Suprapubic skin (tissue), 4 donors: ENCODE measurements at regions not wholly inside any gene's neighbourhood (a gene's known extent, or its start where the extent isn't known, plus 50 kb on each side); places are given as distances from the start of the nearest gene placed in this dataset.
A peak's percentile ranks its signal among the peaks of the same experiment; 100 is the strongest.
"Not testable (repeated sequence)": the region's sequence is repeated elsewhere in the genome, so short reads cannot be mapped to it uniquely, and the experiment has no call there.

ENCODE experiments used
- DNase-seq, 2 donors: peaks; one replicate each; pipeline ENCODE4 v3.0.0-alpha.2; 2019; ENCODE audit warnings: low spot score in 2 of 2
- H3K27ac ChIP-seq: fragments of 200-600 bp; sonication (generic); one replicate; pipeline ENCODE4 v1.5.1; 2019
- H3K27me3 ChIP-seq: fragments of 200-600 bp; sonication (generic); one replicate; pipeline ENCODE4 v1.5.1; 2019
- H3K36me3 ChIP-seq: fragments of 200-600 bp; sonication (generic); one replicate; pipeline ENCODE4 v1.5.1; 2019
- H3K4me1 ChIP-seq: fragments of 200-600 bp; sonication (generic); one replicate; pipeline ENCODE4 v1.5.1; 2019
- H3K4me3 ChIP-seq: fragments of 200-600 bp; sonication (generic); one replicate; pipeline ENCODE4 v1.5.1; 2019; ENCODE audit warnings: mild to moderate bottlenecking
- H3K9me3 ChIP-seq: fragments of 200-600 bp; sonication (generic); one replicate; pipeline ENCODE4 v1.5.1; 2019
- CTCF ChIP-seq, 2 donors: fragments of 200-600 bp in 1 of 2; fragments of 450-650 bp in 1 of 2; sonication (generic) in 1 of 2; IDR thresholded peaks; one replicate each; pipeline ENCODE4 v1.5.1; 2016 to 2019; ENCODE audit warnings: antibody characterized with exemption in 2 of 2, mild to moderate bottlenecking in 1 of 2, moderate library complexity in 1 of 2
- EP300 ChIP-seq: sonication (generic); formaldehyde crosslinking; IDR thresholded peaks from one replicate; pipeline ENCODE4 v1.6.1; 2017; ENCODE audit warnings: antibody characterized with exemption
- POLR2A ChIP-seq, 2 donors: fragments of 450-650 bp; IDR thresholded peaks; one replicate each; pipeline ENCODE4 v1.6.1; 2017; ENCODE audit warnings: antibody characterized with exemption in 2 of 2, mild to moderate bottlenecking in 2 of 2, moderate library complexity in 2 of 2
- POLR2AphosphoS5 ChIP-seq, 3 donors: sonication (generic); formaldehyde crosslinking; IDR thresholded peaks; one replicate each; pipeline ENCODE4 v1.6.1; 2017; ENCODE audit warnings: antibody characterized with exemption in 3 of 3
- WGBS: methylation state at CpG from one replicate; pipeline ENCODE4 v1.1.5; 2018; 5-methylcytosine and 5-hydroxymethylcytosine counted together

GRCh38 chr13:73167028-73167820 lies 108.4 kb downstream of the KLF5 start:
- no peaks in the 10 kb centered on the region for H3K9me3 ChIP-seq
- H3K4me1 ChIP-seq = peaks cover 27% of the 10 kb centered on the region
- peak overlapping the region; percentile 85 for H3K27ac ChIP-seq

GRCh38 chr13:73166204-73166603 lies 107.4 kb downstream of the KLF5 start:
- Histone ChIP-seq H3K4me1 (peaks cover 20% of the 10 kb centered on the region), H3K27ac (peak overlapping the region; percentile 44), H3K36me3 (no peaks in the 10 kb centered on the region), H3K9me3 (no peaks in the 10 kb centered on the region), H3K27me3 (no peaks in the 10 kb centered on the region), H3K4me3 (no peak overlapping the region)
- 76% methylated on average over 2 of the region's 2 CpGs for WGBS
- DNase-seq = no peak
- TF ChIP-seq CTCF (IDR thresholded peaks at IDR 0.05) = no peak
- TF ChIP-seq POLR2A (IDR thresholded peaks at IDR 0.05) = no peak
- TF ChIP-seq POLR2AphosphoS5 (IDR thresholded peaks at IDR 0.05) = no peak
- no peak for TF ChIP-seq EP300

More at GRCh38 chr13:73167028-73167820, 108.4 kb downstream of the KLF5 start:
- no peak for DNase-seq
- no peak overlapping the region for H3K4me3 ChIP-seq
- no peaks in the 10 kb centered on the region for H3K27me3 ChIP-seq
- H3K36me3 ChIP-seq = no peaks in the 10 kb centered on the region
- 34% methylated on average over 4 of the region's 4 CpGs for WGBS
- TF ChIP-seq CTCF (IDR thresholded peaks at IDR 0.05) = no peak
- TF ChIP-seq POLR2AphosphoS5 (IDR thresholded peaks at IDR 0.05) = no peak

- 88% methylated on average over 2 of the region's 2 CpGs for WGBS
- no peaks in the 10 kb centered on the region for H3K27me3 ChIP-seq
- H3K9me3 ChIP-seq = peaks cover 7% of the 10 kb centered on the region
- DNase-seq = no peak
- peaks cover 6% of the 10 kb centered on the region for H3K4me1 ChIP-seq
- H3K36me3 ChIP-seq = no peaks in the 10 kb centered on the region
- no peak overlapping the region for H3K4me3 ChIP-seq
- no peak overlapping the region for H3K27ac ChIP-seq
- no peak for TF ChIP-seq CTCF (IDR thresholded peaks at IDR 0.05)
- no peak for TF ChIP-seq EP300
- no peak for TF ChIP-seq POLR2AphosphoS5 (IDR thresholded peaks at IDR 0.05)
- no peak for TF ChIP-seq POLR2A (IDR thresholded peaks at IDR 0.05)
Measured at GRCh38 chr13:73162912-73163911, 104.4 kb downstream of the KLF5 start.

GRCh38 chr13:73160371-73161031 lies 101.7 kb downstream of the KLF5 start:
- 90% methylated on average over 5 of the region's 5 CpGs for WGBS
- H3K27ac ChIP-seq, H3K36me3 ChIP-seq, H3K4me1 ChIP-seq, H3K9me3 ChIP-seq, DNase-seq, H3K4me3 ChIP-seq, H3K27me3 ChIP-seq: not testable (repeated sequence)

- Histone ChIP-seq H3K27me3 (no peaks in the 10 kb centered on the region), H3K4me1 (no peaks in the 10 kb centered on the region), H3K36me3 (no peaks in the 10 kb centered on the region), H3K27ac (no peak overlapping the region), H3K4me3 (no peak overlapping the region), H3K9me3 (peaks cover 7% of the 10 kb centered on the region)
- no peak for DNase-seq
- TF ChIP-seq EP300 = no peak
- TF ChIP-seq CTCF (IDR thresholded peaks at IDR 0.05) = no peak
- no peak for TF ChIP-seq POLR2A (IDR thresholded peaks at IDR 0.05)
- TF ChIP-seq POLR2AphosphoS5 (IDR thresholded peaks at IDR 0.05) = no peak
Measured at GRCh38 chr13:73158851-73159250, 100.0 kb downstream of the KLF5 start.
